SKM-1 (cell line): ENCODE measurements at regions not wholly inside any gene's neighbourhood (a gene's known extent, or its start where the extent isn't known, plus 50 kb on each side); places are given as distances from the start of the nearest gene placed in this dataset.

Experiments used
- DNase-seq: peaks from one replicate; lab custom pipeline; 2025; ENCODE audit not compliant: unreplicated experiment; lab: John Stamatoyannopoulos, UW

DNA sequence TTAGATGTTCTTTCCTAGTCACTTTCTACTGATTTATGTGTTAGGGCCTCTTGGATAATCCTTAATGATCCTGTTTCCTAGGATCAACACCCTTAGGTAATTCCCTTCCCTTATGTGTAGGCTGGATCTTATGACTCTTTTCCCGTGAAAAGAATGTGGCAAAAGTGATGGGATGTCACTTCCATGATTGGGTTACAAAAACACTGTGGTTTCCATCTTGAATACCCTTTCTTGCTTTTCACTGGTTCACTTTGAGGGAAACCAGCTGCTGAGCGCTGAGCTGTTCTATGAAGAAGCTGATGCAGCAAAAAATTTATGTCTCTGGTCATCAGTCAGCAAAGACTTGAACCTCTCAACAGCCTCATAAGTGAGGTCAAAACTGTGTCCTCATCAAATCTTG is 609.4 kb downstream of the OLFM4 start:
- no peak for DNase-seq

DNA sequence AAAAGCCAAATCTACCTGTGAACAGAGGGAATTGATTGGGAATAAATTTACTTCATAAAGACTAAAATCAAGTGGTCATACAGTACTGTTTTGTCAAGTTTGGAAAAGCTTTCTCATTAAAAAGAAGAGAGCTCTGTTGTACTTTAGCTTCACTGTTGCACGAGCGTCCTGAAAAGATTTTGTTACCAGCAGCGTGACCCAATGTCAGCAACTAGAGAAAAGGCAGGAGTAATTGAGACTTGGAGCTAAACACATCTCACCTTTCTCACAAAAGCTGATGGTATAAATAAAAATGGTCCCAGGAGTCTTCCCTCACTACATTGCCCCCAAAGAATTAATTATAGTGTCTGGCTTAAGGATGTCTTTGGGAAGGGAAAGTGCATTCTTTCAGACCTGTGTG is 613.7 kb downstream of the OLFM4 start:
- DNase-seq: no peak

DNA sequence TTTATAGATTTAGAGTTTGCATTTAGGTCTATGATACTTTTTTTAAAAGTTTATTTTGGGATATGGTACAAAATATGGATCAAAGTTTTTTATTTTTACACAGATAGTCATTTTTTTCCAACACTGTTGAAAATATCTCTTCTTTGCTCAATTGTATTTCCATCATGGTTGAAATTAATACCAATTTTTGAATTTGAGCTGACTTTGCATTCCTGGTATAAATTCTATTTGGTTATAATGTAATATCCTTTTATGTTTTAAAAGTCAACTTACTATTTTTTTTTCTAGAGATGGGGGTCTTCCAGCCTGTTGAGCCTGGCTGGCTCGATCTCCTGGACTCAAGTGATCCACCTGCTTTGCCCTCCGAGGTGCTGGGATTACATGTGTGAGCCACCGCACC is 620.1 kb downstream of the OLFM4 start:
- no peak for DNase-seq

DNA sequence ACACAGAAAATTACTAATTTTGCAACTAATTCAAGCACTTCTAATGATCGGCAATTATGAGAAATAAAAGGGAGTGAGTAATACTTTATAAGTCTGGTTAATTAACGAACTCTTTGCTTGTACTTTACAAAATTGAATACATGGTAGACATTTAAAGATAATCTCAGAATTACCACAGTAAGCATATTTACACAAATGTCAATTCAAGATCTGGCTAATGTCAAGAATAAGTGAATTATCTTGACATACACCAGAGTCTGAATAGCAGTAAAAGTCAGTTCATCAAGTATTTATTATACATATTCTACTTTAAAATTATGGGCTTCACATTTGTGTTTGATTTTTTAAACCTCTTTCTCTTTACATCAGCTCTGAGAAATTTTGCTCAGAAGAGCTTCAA is 643.4 kb downstream of the OLFM4 start:
- DNase-seq: no peak

DNA sequence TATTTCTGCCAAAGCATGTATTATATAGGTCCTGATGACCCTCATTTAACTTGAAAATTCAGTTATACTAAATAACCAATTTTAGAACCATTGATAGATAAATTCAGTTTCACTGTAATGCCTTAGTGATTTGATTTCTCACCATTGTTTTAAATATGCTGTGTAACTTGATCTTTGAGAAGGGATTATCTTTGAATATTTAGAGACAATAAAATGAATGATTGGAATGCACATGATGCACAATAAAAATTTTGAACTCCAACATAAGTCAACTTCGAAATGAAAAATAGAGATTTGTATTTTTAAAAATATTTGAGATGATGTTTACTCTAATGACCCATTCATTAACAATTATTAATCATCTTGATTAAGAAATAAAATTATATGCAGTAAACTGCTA is 654.5 kb downstream of the OLFM4 start:
- no peak for DNase-seq

DNA sequence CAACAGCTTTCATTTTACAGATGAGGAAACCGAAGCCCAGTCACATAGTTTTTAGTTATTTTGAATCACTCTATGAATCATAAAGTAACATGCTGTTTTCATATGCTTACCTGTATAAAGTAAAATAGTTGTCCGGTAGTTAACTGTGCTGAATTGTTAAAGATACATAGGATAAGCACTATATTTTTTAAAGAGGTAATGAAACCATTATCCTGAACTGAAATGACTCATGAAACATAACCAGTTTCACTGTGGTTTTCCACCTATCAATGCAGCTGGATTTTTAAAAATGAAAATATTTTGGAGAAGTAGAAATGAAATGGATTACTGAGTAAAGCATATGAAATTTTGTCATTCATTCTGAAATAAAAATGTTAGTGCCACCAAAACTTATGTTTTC is 655.0 kb downstream of the OLFM4 start:
- DNase-seq: no peak

DNA sequence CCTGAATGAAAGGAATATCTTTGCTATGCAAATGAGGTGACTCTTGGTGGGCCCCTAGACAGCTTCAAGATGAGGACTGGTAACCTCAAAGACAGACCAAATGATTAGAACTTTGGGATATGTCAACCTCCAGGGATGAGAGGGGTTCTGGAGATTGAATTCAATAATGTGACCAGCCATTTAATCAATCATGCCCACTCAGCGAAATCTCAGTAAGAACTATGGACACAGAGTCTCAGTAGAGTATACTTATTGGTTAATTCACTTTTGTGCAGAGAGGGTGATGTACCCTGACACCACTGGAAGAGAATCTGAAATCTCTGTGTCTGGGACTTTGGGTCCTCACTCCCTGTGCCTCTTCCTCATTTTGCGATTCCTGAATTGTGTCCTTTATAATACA is 662.8 kb downstream of the OLFM4 start:
- no peak for DNase-seq

DNA sequence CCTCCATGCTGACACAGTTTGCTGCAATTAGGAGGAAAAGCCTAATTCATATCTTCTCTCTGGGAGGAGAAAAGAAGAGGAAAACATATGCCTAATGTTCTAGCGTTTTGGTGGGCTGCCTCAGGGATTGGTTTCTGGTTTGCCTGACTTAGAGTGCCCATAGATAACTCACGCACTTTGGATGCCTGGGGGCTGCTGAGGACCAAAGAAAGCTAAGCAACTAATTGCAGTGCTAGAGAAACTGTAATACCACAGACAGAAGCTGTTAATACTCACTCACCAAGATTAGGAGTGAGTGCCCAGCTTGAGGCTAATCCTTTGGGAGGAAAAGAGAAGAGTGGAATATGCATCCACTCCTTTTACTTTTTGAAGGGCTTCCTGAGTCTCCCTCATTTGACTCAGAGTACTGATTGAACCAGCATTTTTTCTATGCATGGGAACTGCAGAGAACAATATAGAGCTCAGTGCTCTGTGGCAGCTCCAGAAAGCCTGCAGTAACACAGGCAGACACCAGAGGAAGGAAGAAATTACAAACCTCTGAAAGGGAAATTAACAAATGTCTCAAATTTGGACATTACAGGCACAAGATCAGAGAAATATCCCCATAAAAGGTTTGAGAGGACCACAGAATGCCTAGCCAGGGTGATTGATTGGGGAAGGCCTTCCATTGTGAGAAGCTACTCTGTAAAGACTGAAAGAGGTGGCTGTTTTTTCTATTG is 666.4 kb downstream of the OLFM4 start:
- DNase-seq: no peak

DNA sequence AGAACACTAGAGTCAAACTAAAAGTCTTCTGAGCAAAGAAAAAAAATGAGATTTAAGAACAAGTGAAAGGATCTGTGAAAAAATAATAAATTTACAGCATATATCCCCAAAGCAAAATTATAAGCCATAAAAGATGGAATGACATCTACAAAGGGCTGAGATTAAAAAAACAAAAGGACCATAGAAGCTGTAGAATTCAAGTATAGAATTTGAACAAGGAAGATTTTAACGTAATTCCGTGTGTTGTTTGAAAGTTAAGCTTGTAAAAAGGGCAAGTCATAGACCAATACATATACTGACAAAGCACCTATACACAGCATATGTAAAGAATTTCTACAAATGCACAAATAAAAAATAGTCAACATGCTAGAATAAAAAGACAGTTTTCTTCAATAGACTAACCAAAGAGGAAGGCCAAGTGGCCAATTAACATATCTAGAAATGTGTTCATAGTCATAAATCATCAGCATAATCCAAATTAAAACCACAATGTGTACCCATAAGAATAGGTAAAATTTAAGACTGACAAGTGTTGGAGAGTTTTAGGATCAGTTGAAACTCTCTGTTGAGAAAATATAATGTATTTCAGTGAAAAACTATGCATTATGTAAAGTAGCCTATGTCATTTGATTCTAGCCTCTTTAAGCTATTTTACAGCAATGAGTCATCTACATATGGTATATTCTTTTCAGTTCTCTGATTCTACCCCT is 674.9 kb downstream of the OLFM4 start:
- no peak for DNase-seq

DNA sequence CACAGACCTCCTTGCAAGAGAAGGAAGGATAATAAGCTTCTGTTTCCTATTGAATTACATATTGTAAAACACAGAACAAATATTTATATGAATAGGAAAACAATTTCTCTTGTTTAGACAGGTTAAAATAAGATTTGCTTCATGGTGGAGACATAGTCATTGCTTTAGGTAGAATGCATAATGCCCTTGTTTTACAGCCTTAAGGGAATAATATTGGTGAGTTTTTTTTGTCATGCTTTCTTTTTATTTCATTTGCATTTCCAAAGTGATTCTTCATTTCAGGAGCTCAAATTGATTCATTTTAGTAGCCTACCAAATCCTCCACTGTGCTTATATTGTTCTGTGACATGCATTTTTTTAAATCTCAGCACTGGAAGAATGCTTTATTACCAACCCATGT is 690.7 kb downstream of the OLFM4 start:
- DNase-seq: no peak

DNA sequence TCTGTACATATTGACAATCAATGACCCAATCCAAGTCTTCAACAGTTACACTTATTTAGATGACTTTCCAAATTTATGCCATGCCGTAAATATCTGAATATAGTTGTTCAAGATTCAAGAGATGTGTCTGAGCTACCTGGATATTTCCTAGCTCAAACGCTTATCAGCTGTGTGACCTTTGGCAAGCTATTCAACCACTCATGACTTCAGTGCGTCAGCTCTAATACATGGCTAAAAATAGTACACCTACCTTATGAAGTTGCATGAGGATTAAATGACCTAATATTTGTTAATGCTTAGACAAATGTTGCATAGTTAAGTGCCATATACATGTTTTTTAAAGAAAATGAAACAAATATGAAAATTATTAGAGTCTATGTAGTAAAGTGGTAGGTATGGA is 704.1 kb downstream of the OLFM4 start:
- no peak for DNase-seq

DNA sequence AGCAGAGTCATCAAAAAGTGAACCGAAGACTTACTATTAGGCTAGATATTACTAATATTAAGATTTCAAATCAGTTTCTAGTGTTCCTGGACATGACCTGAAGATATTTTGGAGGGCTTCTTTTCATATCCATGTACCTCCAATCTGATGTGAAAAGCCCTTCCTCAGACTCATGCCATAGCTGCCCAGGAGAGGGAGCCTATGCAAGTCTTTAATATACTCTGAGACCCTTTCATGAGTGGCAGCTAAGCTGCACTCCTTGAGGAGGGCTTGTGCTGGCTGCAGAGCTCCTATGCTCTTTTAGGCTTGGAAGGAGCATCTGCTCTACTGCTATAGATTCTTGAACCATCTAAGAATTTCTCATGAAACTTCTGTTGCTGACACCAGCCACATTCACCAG is 715.3 kb downstream of the OLFM4 start:
- DNase-seq: no peak

DNA sequence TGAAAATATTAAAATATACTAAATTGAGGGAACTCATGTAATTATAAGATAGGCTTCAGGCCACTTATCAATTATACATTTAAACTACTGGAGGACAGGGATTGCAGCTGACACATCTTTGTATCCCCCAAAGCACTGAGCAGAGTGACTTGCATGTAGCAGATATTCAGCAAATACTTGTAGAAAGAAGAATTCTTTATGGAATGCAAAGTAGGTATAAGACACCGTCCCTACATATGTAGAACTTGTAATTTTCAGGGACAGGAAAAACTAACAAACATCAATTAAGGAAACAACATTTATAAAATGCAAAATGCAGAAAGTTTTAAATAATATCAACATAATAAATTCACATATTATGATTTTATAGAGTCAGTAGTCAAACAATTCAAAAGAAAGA is 719.2 kb downstream of the OLFM4 start:
- no peak for DNase-seq

DNA sequence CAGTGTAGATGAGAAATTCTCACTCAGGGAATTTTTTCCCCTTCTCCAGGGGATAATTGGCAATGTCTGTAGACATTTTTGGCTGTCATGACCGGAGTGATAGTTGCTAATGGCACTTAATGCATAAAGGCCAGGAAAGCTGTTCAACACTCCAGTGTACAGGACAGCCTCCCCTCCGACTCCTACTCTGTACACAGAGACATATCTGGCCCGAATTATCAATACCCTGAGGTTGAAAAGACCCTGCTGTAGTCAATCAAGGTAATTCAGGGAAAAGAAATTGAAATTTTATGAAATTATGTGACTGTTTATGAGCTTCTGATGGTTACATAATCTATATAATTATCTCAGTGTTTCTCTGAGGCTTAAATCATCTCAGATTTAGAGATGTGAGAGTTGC is 720.7 kb downstream of the OLFM4 start:
- DNase-seq: no peak

DNA sequence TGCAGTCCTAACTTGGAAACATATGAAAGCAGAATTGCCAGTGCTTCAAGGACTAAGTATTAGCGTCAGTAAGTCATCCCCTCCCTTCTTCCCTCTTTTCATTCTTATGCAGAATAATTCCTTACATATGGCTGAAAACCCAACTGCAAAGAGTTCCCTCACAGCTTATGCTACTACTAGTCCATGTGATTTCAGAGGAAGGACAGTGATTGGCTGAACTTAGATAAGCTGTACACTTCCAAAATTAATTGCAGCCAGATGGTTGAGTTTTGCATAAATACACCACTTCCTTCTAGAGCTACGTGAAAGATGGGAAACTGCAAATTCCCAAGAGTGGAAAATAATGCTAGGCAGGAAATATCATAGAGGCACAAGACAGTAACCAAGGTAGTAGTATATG is 730.4 kb downstream of the OLFM4 start:
- DNase-seq: no peak

DNA sequence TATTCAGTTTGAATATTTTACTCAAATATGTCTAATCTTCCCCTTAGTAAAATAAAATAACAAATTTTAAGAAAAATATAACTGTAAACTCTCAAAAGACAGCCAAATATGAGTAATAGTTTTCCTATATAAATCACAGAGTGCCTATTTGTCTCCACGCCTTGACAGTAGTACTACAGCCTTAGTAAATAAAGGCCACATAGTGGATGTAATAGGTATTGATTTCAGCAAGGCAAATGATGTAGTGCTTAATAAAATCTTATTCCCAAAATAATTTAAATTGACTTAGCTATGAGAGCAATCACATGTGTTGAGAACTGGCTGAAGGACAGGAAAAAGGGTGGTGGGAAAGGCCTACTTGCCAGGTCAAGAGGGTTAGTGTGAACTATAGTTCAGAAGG is 747.2 kb downstream of the OLFM4 start:
- no peak for DNase-seq

DNA sequence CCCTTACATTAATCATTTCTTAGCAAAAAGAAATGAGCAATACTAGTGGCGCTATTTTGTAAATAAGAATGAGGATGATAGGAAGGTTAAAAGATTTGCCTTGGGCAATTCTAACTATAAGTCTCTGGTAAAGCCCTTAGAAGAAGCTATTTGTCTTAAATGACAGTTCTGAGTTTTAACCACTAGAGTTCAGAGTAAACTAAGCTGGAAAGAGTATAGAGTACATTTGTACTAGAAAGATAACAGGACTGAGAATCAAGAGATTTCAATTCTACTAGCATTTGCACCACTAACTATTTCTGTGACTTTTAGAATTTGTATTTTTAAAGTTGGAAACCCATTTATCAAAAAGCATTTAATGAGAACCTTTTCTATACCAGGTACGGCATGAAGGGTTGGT is 750.3 kb downstream of the OLFM4 start:
- DNase-seq: no peak

DNA sequence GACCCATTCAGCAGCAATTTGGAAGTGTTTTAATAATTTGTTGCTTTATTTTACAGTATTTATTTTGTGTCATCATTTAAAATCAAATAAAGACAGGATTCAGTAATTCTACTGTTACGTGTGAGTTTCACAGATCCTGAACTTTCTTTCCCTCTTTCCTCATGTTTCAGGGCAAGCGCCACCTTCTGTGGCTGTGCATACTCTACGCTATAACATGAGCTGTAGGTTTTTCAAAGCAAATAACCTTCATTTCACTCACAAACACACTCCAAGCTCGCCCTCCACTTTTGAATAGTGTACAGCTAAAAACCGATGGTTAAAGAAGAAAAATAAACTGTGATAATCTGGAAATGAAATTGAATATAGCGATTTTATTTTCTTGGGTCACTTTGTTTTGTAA is 753.3 kb downstream of the OLFM4 start:
- DNase-seq: no peak

DNA sequence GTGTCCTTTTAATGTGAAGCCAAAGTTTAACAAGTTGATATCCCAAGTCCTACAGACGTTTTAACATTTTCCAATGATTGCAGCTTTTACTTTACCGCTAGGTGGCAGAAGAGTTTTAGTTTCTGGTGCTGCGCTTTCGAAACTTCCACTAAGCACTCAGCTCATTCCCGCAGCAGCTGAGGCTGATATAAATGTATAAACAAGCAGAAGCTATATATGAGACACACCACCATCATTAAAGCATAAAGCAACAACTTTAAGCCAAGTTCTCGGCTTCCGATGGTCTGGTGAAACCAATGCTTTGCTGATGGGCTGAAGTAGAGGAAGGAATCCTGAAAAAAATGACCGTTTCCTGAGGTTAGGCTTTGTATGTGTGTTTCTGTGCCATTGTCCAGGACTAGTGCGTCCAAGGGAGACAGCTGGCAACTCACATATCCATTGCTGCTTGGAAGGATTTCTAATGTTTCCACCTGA is 753.9 kb downstream of the OLFM4 start:
- peak; percentile 64 for DNase-seq

DNA sequence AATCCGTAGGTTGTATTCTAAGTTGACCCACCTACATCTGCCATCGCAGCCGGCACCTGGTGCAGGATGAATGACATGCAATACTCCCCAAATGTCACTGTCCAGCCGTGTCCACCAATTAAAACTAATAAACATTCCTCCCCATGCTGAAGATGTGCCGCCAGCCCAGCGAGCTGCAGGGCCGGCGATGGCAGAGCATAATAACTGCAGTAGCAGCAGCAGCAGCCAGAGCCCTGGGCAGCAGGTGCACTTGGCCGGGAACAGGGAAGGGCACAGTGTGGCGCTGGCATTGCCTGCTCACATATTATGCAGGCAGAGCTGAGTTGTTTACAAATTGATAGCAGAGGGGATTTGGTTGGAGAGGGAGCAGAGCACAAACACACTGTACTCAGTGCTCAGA is 754.9 kb downstream of the OLFM4 start:
- no peak for DNase-seq

DNA sequence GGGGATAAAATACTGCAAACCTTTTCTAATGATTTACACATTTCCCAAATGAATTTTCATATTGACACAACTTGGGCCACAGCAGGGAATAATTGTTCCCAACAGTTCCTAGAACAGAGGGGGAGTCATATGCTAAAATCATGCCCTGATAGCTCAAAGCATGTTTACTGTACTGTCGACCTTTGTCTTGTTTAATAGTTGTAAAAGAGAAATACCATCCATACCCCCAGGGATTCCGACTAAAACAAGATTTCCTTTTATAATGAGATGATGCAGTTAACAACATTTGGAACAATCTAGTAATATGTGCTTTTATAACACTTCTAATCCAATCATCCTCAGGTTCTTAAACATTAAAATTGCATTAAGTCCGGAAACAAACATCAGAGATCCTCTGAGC is 759.7 kb downstream of the OLFM4 start:
- no peak for DNase-seq

DNA sequence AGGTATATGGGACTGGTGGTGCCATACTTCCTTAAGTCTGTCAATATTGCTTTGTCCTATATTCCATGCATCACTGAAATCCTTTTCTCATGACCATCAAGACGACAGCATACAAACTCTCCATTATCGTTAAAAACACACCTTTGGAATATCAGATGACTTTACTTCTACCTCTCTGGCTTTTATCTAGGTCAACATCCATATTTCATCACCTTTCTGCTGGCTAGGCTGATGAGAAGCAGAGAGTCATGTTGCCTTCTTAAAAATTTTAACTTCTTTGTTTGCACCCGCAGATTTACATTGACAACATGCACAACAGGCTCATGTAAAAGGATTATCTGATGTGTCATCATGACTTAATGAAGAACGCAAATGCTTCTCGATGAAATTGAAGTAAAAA is 771.4 kb downstream of the OLFM4 start:
- no peak for DNase-seq
